ENCODE measurements at regions not wholly inside any gene's neighbourhood (a gene's known extent, or its start where the extent isn't known, plus 50 kb on each side); places are given as distances from the start of the nearest gene placed in this dataset.

- TF ChIP-seq CTCF (IDR thresholded peaks at IDR 0.05) (no peak), POLR2A (IDR thresholded peaks at IDR 0.05) (no peak)
Observed at GRCh38 chr4:96755569-96756484, 915.9 kb downstream of the PDHA2 start.
